ENCODE measurements at regions not wholly inside any gene's neighbourhood (a gene's known extent, or its start where the extent isn't known, plus 50 kb on each side); places are given as distances from the start of the nearest gene placed in this dataset.

GRCh38 chr1:56153276-56153675, 426.1 kb downstream of the PLPP3 start:
- Histone ChIP-seq H3K4me1 (no peaks in the 10 kb centered on the region), H3K27me3 (no peaks in the 10 kb centered on the region), H3K9me3 (no peaks in the 10 kb centered on the region), H3K4me3 (no peak overlapping the region), H3K27ac (no peak overlapping the region), H3K36me3 (no peaks in the 10 kb centered on the region)
- no peak for DNase-seq (ENCODE audit: low spot score in 2 of 2)
- 68% methylated on average over 2 of the region's 2 CpGs for WGBS
- no peak for TF ChIP-seq POLR2AphosphoS5 (IDR thresholded peaks at IDR 0.05)
- TF ChIP-seq EP300 (IDR thresholded peaks at IDR 0.05): no peak
- TF ChIP-seq POLR2A (IDR thresholded peaks at IDR 0.05): no peak
- TF ChIP-seq, protein P1, sequence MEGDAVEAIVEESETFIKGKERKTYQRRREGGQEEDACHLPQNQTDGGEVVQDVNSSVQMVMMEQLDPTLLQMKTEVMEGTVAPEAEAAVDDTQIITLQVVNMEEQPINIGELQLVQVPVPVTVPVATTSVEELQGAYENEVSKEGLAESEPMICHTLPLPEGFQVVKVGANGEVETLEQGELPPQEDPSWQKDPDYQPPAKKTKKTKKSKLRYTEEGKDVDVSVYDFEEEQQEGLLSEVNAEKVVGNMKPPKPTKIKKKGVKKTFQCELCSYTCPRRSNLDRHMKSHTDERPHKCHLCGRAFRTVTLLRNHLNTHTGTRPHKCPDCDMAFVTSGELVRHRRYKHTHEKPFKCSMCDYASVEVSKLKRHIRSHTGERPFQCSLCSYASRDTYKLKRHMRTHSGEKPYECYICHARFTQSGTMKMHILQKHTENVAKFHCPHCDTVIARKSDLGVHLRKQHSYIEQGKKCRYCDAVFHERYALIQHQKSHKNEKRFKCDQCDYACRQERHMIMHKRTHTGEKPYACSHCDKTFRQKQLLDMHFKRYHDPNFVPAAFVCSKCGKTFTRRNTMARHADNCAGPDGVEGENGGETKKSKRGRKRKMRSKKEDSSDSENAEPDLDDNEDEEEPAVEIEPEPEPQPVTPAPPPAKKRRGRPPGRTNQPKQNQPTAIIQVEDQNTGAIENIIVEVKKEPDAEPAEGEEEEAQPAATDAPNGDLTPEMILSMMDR (IDR thresholded peaks at IDR 0.05): no peak

GRCh38 chr1:56152635-56153034, 426.7 kb downstream of the PLPP3 start:
- no peak for TF ChIP-seq POLR2A (IDR thresholded peaks at IDR 0.05)
- TF ChIP-seq POLR2AphosphoS5 (IDR thresholded peaks at IDR 0.05): no peak
- TF ChIP-seq, protein P1 (IDR thresholded peaks at IDR 0.05): no peak
- no peak for TF ChIP-seq EP300 (IDR thresholded peaks at IDR 0.05)
- Histone ChIP-seq H3K27ac (no peak overlapping the region), H3K4me1 (no peaks in the 10 kb centered on the region), H3K27me3 (no peaks in the 10 kb centered on the region), H3K9me3 (no peaks in the 10 kb centered on the region), H3K36me3 (no peaks in the 10 kb centered on the region), H3K4me3 (no peak overlapping the region)
- 88% methylated on average over 3 of the region's 3 CpGs for WGBS
- DNase-seq (ENCODE audit: low spot score in 2 of 2): no peak

DNA sequence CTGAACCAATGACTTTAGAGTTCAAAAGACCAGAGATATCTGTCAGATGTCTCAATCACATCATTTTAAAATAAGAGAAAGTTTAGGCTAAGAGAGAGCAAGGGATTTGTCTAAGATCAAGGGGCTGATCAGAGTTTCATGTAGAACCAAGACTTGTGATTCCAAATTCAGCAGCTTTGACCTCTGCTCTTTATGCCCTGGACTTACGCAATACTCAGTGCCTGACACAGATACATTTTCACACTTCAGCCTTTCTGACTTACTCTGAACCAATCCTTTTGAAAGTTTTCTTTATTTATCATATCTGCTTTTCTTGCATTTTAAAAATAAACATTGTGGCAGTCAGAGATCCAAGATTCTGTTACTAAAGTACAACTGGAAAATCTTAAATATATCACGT, 428.0 kb downstream of the PLPP3 start:
- H3K36me3 ChIP-seq: no peaks in the 10 kb centered on the region
- no peak overlapping the region for H3K27ac ChIP-seq
- 90% methylated on average over 2 of the region's 2 CpGs for WGBS
- no peaks in the 10 kb centered on the region for H3K27me3 ChIP-seq
- no peak for DNase-seq (ENCODE audit: low spot score in 2 of 2)
- no peaks in the 10 kb centered on the region for H3K9me3 ChIP-seq
- TF ChIP-seq, protein P1 (IDR thresholded peaks at IDR 0.05): no peak
- TF ChIP-seq POLR2A (IDR thresholded peaks at IDR 0.05): no peak
- TF ChIP-seq POLR2AphosphoS5 (IDR thresholded peaks at IDR 0.05): no peak
- TF ChIP-seq EP300 (IDR thresholded peaks at IDR 0.05): no peak
- H3K4me3 ChIP-seq: no peak overlapping the region
- no peaks in the 10 kb centered on the region for H3K4me1 ChIP-seq

DNA sequence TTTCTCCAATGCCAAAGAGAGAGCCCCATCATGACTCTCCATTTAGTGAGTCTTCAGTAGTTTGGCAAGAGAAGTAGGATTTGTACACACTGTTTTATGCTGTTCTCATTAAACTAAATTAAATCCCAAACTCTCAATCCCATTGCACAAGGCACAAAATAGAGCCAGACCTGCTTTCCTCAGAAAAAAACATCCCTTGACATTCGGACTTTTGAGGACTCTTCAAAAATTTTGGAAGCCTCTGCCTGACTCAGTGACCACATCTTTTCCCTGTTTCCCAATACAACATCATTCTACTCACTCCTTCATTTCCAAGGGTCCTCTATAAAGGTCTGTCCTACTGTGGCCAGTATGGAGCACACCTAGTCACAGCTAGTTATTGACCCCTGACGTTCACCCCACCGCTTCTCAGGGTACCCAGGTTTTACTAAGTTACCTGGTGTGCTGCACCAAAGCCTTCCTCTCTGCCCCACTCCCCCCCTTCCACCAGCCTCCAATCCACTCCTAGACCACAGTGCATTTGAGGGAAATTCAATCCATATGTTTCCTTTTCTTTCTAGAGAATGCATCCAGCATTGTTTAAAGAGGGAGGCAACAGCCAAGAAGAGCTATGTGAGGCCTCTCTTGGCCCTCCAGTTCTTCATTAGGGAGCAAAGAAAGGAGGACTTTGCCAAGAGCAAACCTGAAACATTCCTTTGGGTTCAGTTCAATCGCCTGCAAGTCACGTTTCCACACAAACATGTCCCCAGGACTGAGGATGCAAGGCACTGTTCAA, 428.7 kb downstream of the PLPP3 start:
- DNase-seq (ENCODE audit: low spot score in 2 of 2): no peak
- Histone ChIP-seq H3K36me3 (no peaks in the 10 kb centered on the region), H3K4me3 (no peak overlapping the region), H3K9me3 (no peaks in the 10 kb centered on the region), H3K4me1 (no peaks in the 10 kb centered on the region), H3K27me3 (no peaks in the 10 kb centered on the region), H3K27ac (peak overlapping the region; percentile 15)
- WGBS: 74% methylated on average over 5 of the region's 5 CpGs
- TF ChIP-seq POLR2AphosphoS5 (IDR thresholded peaks at IDR 0.05) (no peak), EP300 (IDR thresholded peaks at IDR 0.05) (no peak), POLR2A (IDR thresholded peaks at IDR 0.05) (no peak)
- TF ChIP-seq, protein P1 (IDR thresholded peaks at IDR 0.05): no peak

DNA sequence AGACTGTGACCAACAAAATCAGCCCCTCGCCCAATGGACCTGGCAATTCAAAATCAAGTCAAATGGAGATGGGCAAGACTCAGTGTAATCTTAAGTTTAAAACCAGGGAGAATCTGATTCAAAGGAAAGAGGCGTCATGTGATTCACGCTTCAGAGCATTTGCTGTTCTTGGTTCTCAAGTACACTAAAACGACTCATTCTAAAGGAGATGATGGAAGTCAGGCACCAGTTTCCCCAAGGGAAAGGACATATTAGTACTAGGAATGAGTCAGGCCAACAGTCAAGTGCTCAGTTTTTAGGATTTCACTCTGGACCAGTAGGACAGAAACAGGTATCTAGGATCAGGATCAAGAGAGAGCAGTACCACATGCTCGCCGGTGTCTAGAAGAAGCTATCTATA, 429.6 kb downstream of the PLPP3 start:
- H3K36me3 ChIP-seq: no peaks in the 10 kb centered on the region
- TF ChIP-seq EP300 (IDR thresholded peaks at IDR 0.05): no peak
- TF ChIP-seq, protein P1 (IDR thresholded peaks at IDR 0.05): no peak
- no peak for TF ChIP-seq POLR2A (IDR thresholded peaks at IDR 0.05)
- no peak for TF ChIP-seq POLR2AphosphoS5 (IDR thresholded peaks at IDR 0.05)
- H3K27ac ChIP-seq: no peak overlapping the region
- no peaks in the 10 kb centered on the region for H3K4me1 ChIP-seq
- no peaks in the 10 kb centered on the region for H3K27me3 ChIP-seq
- 74% methylated on average over 6 of the region's 6 CpGs for WGBS
- no peak overlapping the region for H3K4me3 ChIP-seq
- DNase-seq (ENCODE audit: low spot score in 2 of 2): no peak
- no peaks in the 10 kb centered on the region for H3K9me3 ChIP-seq

Measured in suprapubic skin (tissue), 4 donors.